GM21576 (cell line): ENCODE measurements at regions not wholly inside any gene's neighbourhood (a gene's known extent, or its start where the extent isn't known, plus 50 kb on each side); places are given as distances from the start of the nearest gene placed in this dataset.
"Not testable (repeated sequence)": the region's sequence is repeated elsewhere in the genome, so short reads cannot be mapped to it uniquely, and the experiment has no call there.

ENCODE experiments used
- ATAC-seq: cut with Tn5 transposase; IDR thresholded peaks from one replicate; pipeline ENCODE4 v1.9.1; 2021; ENCODE audit warnings: mild to moderate bottlenecking, moderate library complexity; ENCODE audit not compliant: unreplicated experiment

- no peak for ATAC-seq
These were observed 326.9 kb upstream of the HNRNPA3 start for GRCh38 chr2:176885661-176886060.

GRCh38 chr2:176891105-176891504 lies 321.5 kb upstream of the HNRNPA3 start:
- ATAC-seq = no peak

- no peak for ATAC-seq
These were observed 320.7 kb upstream of the HNRNPA3 start for GRCh38 chr2:176891857-176892256.

GRCh38 chr2:176892676-176893226 lies 319.8 kb upstream of the HNRNPA3 start:
- no peak for ATAC-seq

GRCh38 chr2:176895158-176895557 lies 317.4 kb upstream of the HNRNPA3 start:
- ATAC-seq = no peak

GRCh38 chr2:176902454-176902853 lies 310.1 kb upstream of the HNRNPA3 start:
- ATAC-seq = no peak

GRCh38 chr2:176904053-176904452 lies 308.5 kb upstream of the HNRNPA3 start:
- not testable (repeated sequence) for ATAC-seq

- ATAC-seq = no peak
These were observed 305.3 kb upstream of the HNRNPA3 start for GRCh38 chr2:176907341-176907740.

- no peak for ATAC-seq
These were observed 301.8 kb upstream of the HNRNPA3 start for GRCh38 chr2:176910828-176911227.

- ATAC-seq = no peak
These were observed 298.6 kb upstream of the HNRNPA3 start for GRCh38 chr2:176913955-176914354.

GRCh38 chr2:176914371-176914770 lies 298.2 kb upstream of the HNRNPA3 start:
- ATAC-seq = no peak

GRCh38 chr2:176922545-176922944 lies 290.0 kb upstream of the HNRNPA3 start:
- ATAC-seq = not testable (repeated sequence)

- no peak for ATAC-seq
These were observed 289.4 kb upstream of the HNRNPA3 start for GRCh38 chr2:176923205-176923604.

GRCh38 chr2:176924909-176925534 lies 287.6 kb upstream of the HNRNPA3 start:
- ATAC-seq = no peak

- ATAC-seq = no peak
These were observed 286.1 kb upstream of the HNRNPA3 start for GRCh38 chr2:176926453-176926852.

- not testable (repeated sequence) for ATAC-seq
These were observed 283.2 kb upstream of the HNRNPA3 start for GRCh38 chr2:176929387-176929786.

- peak; percentile 98 for ATAC-seq
These were observed 280.7 kb upstream of the HNRNPA3 start for GRCh38 chr2:176931588-176932563.

- no peak for ATAC-seq
These were observed 278.5 kb upstream of the HNRNPA3 start for GRCh38 chr2:176934131-176934530.

GRCh38 chr2:176934869-176935415 lies 277.7 kb upstream of the HNRNPA3 start:
- ATAC-seq = no peak

GRCh38 chr2:176935543-176936102 lies 277.0 kb upstream of the HNRNPA3 start:
- no peak for ATAC-seq

- ATAC-seq = no peak
These were observed 276.2 kb upstream of the HNRNPA3 start for GRCh38 chr2:176936410-176936809.
